Adrenal gland (tissue), 5 donors: ENCODE measurements at regions not wholly inside any gene's neighbourhood (a gene's known extent, or its start where the extent isn't known, plus 50 kb on each side); places are given as distances from the start of the nearest gene placed in this dataset.

Source experiments
- POLR2A ChIP-seq, 2 donors: fragments of 450-650 bp; IDR thresholded peaks; one replicate each; pipeline ENCODE4 v1.6.1; 2017; ENCODE audit warnings: antibody characterized with exemption in 2 of 2, mild to moderate bottlenecking in 2 of 2, moderate library complexity in 1 of 2
- TF ChIP-seq, protein P1 (sequence below), 6 experiments: fragments of 450-650 bp in 4 of 6; fragments of 200-600 bp in 2 of 6; sonication (generic) in 1 of 6; IDR thresholded peaks; 1 replicate in 5 of 6; 2 replicates in 1 of 6; pipeline versions ENCODE4 v1.5.1 to v1.8.0; 2016 to 2021; ENCODE audit warnings: antibody characterized with exemption in 6 of 6, mild to moderate bottlenecking in 2 of 6, moderate library complexity in 1 of 6
- donor health status: DM: no; HTN: no; CAD: no.

DNA sequence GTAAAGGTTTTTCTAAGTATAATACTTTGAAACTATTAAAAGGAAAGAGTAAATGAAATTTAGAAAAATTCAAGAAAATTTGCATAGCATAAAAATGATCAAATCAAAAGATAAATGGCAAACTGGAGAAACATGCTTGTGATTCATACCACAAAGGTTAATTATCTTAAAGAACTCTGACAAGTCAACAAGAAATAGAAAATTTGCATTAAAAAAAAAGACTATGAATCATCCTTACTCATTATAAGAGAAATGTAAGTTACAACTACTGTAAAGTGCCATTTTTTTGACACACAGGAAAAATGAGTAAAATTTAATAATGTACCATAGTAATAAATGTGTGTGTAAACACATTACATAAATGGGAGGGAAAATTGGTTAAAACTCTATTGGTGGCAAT is 624.4 kb upstream of the C9orf72 start:
- TF ChIP-seq, protein P1, sequence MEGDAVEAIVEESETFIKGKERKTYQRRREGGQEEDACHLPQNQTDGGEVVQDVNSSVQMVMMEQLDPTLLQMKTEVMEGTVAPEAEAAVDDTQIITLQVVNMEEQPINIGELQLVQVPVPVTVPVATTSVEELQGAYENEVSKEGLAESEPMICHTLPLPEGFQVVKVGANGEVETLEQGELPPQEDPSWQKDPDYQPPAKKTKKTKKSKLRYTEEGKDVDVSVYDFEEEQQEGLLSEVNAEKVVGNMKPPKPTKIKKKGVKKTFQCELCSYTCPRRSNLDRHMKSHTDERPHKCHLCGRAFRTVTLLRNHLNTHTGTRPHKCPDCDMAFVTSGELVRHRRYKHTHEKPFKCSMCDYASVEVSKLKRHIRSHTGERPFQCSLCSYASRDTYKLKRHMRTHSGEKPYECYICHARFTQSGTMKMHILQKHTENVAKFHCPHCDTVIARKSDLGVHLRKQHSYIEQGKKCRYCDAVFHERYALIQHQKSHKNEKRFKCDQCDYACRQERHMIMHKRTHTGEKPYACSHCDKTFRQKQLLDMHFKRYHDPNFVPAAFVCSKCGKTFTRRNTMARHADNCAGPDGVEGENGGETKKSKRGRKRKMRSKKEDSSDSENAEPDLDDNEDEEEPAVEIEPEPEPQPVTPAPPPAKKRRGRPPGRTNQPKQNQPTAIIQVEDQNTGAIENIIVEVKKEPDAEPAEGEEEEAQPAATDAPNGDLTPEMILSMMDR (IDR thresholded peaks at IDR 0.05), result no peak
- TF ChIP-seq POLR2A (IDR thresholded peaks at IDR 0.05), result no peak
